CD4-positive, alpha-beta T cell (primary cell): ENCODE measurements at regions not wholly inside any gene's neighbourhood (a gene's known extent, or its start where the extent isn't known, plus 50 kb on each side); places are given as distances from the start of the nearest gene placed in this dataset.

Experiments used
- ATAC-seq: fragments of 200-7000 bp; cut with Tn5 transposase; one replicate; pipeline ENCODE4 v1.10.0; 2022; ENCODE audit warnings: mild to moderate bottlenecking; ENCODE audit not compliant: poor library complexity
- CTCF ChIA-PET: fragments of 350-600 bp; sonication (Branson Sonifier 250); formaldehyde crosslinking; loops from one replicate; lab custom pipeline; 2021; ENCODE audit warnings: antibody characterized with exemption, inconsistent platforms; lab: Charles Lee
- POLR2A ChIA-PET: fragments of 350-600 bp; sonication (Branson Sonifier 250); formaldehyde crosslinking; loops from one replicate; lab custom pipeline; 2021; ENCODE audit warnings: antibody characterized with exemption, inconsistent platforms; lab: Charles Lee
- DNase-seq, 14 experiments: peaks; one replicate each; pipeline ENCODE4 v3.0.0-alpha.2; 2013 to 2020; ENCODE audit warnings: mixed read lengths in 2 of 14
- H3K27ac ChIP-seq, 2 donors: one replicate each; pipeline versions ENCODE4 v1.5.1 to v1.7.0; 2013; ENCODE audit warnings: low read length in 2 of 2, low read depth in 1 of 2, mild to moderate bottlenecking in 1 of 2
- H3K27me3 ChIP-seq, 2 experiments: 1 replicate in 1 of 2; 2 replicates in 1 of 2; pipeline versions ENCODE4 v1.6.1 to v1.7.0; 2013; ENCODE audit warnings: low read length in 2 of 2, control low read depth in 1 of 2, mild to moderate bottlenecking in 1 of 2, moderate library complexity in 1 of 2; ENCODE audit not compliant: insufficient read depth in 2 of 2, control insufficient read depth in 1 of 2
- H3K36me3 ChIP-seq: one replicate; pipeline ENCODE4 v1.6.1; 2013; ENCODE audit warnings: low read length, control low read depth; ENCODE audit not compliant: insufficient read depth
- H3K4me1 ChIP-seq: one replicate; pipeline ENCODE4 v1.6.1; 2013; ENCODE audit warnings: low read length, control low read depth; ENCODE audit not compliant: insufficient read depth
- H3K4me3 ChIP-seq: one replicate; pipeline ENCODE4 v1.5.1; 2013; ENCODE audit warnings: mild to moderate bottlenecking, low read length, moderate library complexity
- H3K9me3 ChIP-seq, 2 experiments: 1 replicate in 1 of 2; 2 replicates in 1 of 2; pipeline versions ENCODE4 v1.6.1 to v1.7.0; 2013; ENCODE audit warnings: low read length in 2 of 2, mild to moderate bottlenecking in 2 of 2, control low read depth in 1 of 2, moderate library complexity in 1 of 2; ENCODE audit not compliant: control insufficient read depth in 1 of 2, insufficient read depth in 1 of 2
- H3K27ac Mint-ChIP-seq: one replicate; pipeline ENCODE4 v1.8.0; 2020; ENCODE audit warnings: mixed read lengths
- H3K27me3 Mint-ChIP-seq: one replicate; pipeline ENCODE4 v1.8.0; 2021; ENCODE audit warnings: mixed read lengths
- H3K36me3 Mint-ChIP-seq: one replicate; pipeline ENCODE4 v1.8.0; 2021; ENCODE audit warnings: low read depth, mixed read lengths
- H3K4me1 Mint-ChIP-seq: one replicate; pipeline ENCODE4 v1.8.0; 2021; ENCODE audit warnings: low read depth, mixed read lengths
- H3K4me3 Mint-ChIP-seq: one replicate; pipeline ENCODE4 v1.8.0; 2020; ENCODE audit warnings: mild to moderate bottlenecking, mixed read lengths
- H3K9me3 Mint-ChIP-seq: one replicate; pipeline ENCODE4 v1.8.0; 2020; ENCODE audit warnings: mixed read lengths
- intact Hi-C, 2 experiments: fragments of 100-400 bp; cut with DNase I in 1 of 2; cut with micrococcal nuclease in 1 of 2; formaldehyde crosslinking; loops; one replicate each; pipeline versions ENCODE4 v1.15.1 to v1.9.0; 2023 to 2025; cut with DNase I, micrococcal nuclease
- TF ChIP-seq, protein P1 (sequence below): fragments of 200-600 bp; IDR thresholded peaks from one replicate; pipeline ENCODE4 v1.8.0; 2022; ENCODE audit warnings: antibody characterized with exemption, mild to moderate bottlenecking

- Mint-ChIP-seq H3K4me3 (no peak overlapping the region), H3K27ac (no peak overlapping the region), H3K36me3 (no peaks in the 10 kb centered on the region), H3K27me3 (no peaks in the 10 kb centered on the region), H3K9me3 (peaks cover 6% of the 10 kb centered on the region), H3K4me1 (no peaks in the 10 kb centered on the region)
- H3K9me3 ChIP-seq, result no peaks in the 10 kb centered on the region
- no peak overlapping the region for H3K27ac ChIP-seq
- DNase-seq (no peak), ATAC-seq (no peak)
- no peak overlapping the region for H3K4me3 ChIP-seq
- H3K36me3 ChIP-seq, result no peaks in the 10 kb centered on the region
- no peaks in the 10 kb centered on the region for H3K4me1 ChIP-seq
- TF ChIP-seq, protein P1, sequence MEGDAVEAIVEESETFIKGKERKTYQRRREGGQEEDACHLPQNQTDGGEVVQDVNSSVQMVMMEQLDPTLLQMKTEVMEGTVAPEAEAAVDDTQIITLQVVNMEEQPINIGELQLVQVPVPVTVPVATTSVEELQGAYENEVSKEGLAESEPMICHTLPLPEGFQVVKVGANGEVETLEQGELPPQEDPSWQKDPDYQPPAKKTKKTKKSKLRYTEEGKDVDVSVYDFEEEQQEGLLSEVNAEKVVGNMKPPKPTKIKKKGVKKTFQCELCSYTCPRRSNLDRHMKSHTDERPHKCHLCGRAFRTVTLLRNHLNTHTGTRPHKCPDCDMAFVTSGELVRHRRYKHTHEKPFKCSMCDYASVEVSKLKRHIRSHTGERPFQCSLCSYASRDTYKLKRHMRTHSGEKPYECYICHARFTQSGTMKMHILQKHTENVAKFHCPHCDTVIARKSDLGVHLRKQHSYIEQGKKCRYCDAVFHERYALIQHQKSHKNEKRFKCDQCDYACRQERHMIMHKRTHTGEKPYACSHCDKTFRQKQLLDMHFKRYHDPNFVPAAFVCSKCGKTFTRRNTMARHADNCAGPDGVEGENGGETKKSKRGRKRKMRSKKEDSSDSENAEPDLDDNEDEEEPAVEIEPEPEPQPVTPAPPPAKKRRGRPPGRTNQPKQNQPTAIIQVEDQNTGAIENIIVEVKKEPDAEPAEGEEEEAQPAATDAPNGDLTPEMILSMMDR, result no peak
- ChIA-PET POLR2A (no interaction called here), CTCF (no interaction called here)
- intact Hi-C loops, result no loop called here
- H3K27me3 ChIP-seq, result no peaks in the 10 kb centered on the region
Measured at GRCh38 chr5:18566671-18567070, 932.4 kb downstream of the TAF11L14 start.

GRCh38 chr5:18576586-18576985 is 942.3 kb downstream of the TAF11L14 start:
- Mint-ChIP-seq H3K4me1 (no peaks in the 10 kb centered on the region), H3K27ac (no peak overlapping the region), H3K9me3 (peaks cover 7% of the 10 kb centered on the region), H3K36me3 (no peaks in the 10 kb centered on the region), H3K4me3 (no peak overlapping the region), H3K27me3 (no peaks in the 10 kb centered on the region)
- no peaks in the 10 kb centered on the region for H3K27me3 ChIP-seq
- intact Hi-C loops, result no loop called here
- H3K27ac ChIP-seq, result no peak overlapping the region
- H3K4me3 ChIP-seq, result no peak overlapping the region
- no peak for DNase-seq
- CTCF ChIA-PET, result no interaction called here
- no peaks in the 10 kb centered on the region for H3K36me3 ChIP-seq
- H3K4me1 ChIP-seq, result no peaks in the 10 kb centered on the region
- no peak for ATAC-seq
- TF ChIP-seq, protein P1, result no peak
- POLR2A ChIA-PET, result no interaction called here
- no peaks in the 10 kb centered on the region for H3K9me3 ChIP-seq

- H3K36me3 ChIP-seq, result no peaks in the 10 kb centered on the region
- no peaks in the 10 kb centered on the region for H3K36me3 Mint-ChIP-seq
- H3K27me3 Mint-ChIP-seq, result no peaks in the 10 kb centered on the region
- no peak overlapping the region for H3K4me3 Mint-ChIP-seq
- H3K9me3 Mint-ChIP-seq, result peaks cover 4% of the 10 kb centered on the region
- no peak overlapping the region for H3K4me3 ChIP-seq
- intact Hi-C loops, result no loop called here
- ChIA-PET CTCF (no interaction called here), POLR2A (no interaction called here)
- TF ChIP-seq, protein P1, result no peak
- H3K27ac ChIP-seq, result no peak overlapping the region
- DNase-seq, result no peak
- no peak for ATAC-seq
- H3K27me3 ChIP-seq, result no peaks in the 10 kb centered on the region
- no peaks in the 10 kb centered on the region for H3K4me1 Mint-ChIP-seq
- no peak overlapping the region for H3K27ac Mint-ChIP-seq
- H3K9me3 ChIP-seq, result no peaks in the 10 kb centered on the region
- no peaks in the 10 kb centered on the region for H3K4me1 ChIP-seq
Measured at GRCh38 chr5:18601185-18601584, 966.9 kb downstream of the TAF11L14 start.
